CD4-positive, alpha-beta T cell (primary cell): ENCODE measurements at regions not wholly inside any gene's neighbourhood (a gene's known extent, or its start where the extent isn't known, plus 50 kb on each side); places are given as distances from the start of the nearest gene placed in this dataset.

Experiments
- ATAC-seq: fragments of 200-7000 bp; cut with Tn5 transposase; one replicate; pipeline ENCODE4 v1.10.0; 2022; ENCODE audit warnings: mild to moderate bottlenecking; ENCODE audit not compliant: poor library complexity
- CTCF ChIA-PET: fragments of 350-600 bp; sonication (Branson Sonifier 250); formaldehyde crosslinking; loops from one replicate; lab custom pipeline; 2021; ENCODE audit warnings: antibody characterized with exemption, inconsistent platforms; lab: Charles Lee
- POLR2A ChIA-PET: fragments of 350-600 bp; sonication (Branson Sonifier 250); formaldehyde crosslinking; loops from one replicate; lab custom pipeline; 2021; ENCODE audit warnings: antibody characterized with exemption, inconsistent platforms; lab: Charles Lee
- DNase-seq, 14 experiments: peaks; one replicate each; pipeline ENCODE4 v3.0.0-alpha.2; 2013 to 2020; ENCODE audit warnings: mixed read lengths in 2 of 14
- H3K27ac ChIP-seq, 2 donors: one replicate each; pipeline versions ENCODE4 v1.5.1 to v1.7.0; 2013; ENCODE audit warnings: low read length in 2 of 2, low read depth in 1 of 2, mild to moderate bottlenecking in 1 of 2
- H3K27me3 ChIP-seq, 2 experiments: 1 replicate in 1 of 2; 2 replicates in 1 of 2; pipeline versions ENCODE4 v1.6.1 to v1.7.0; 2013; ENCODE audit warnings: low read length in 2 of 2, control low read depth in 1 of 2, mild to moderate bottlenecking in 1 of 2, moderate library complexity in 1 of 2; ENCODE audit not compliant: insufficient read depth in 2 of 2, control insufficient read depth in 1 of 2
- H3K36me3 ChIP-seq: one replicate; pipeline ENCODE4 v1.6.1; 2013; ENCODE audit warnings: low read length, control low read depth; ENCODE audit not compliant: insufficient read depth
- H3K4me1 ChIP-seq: one replicate; pipeline ENCODE4 v1.6.1; 2013; ENCODE audit warnings: low read length, control low read depth; ENCODE audit not compliant: insufficient read depth
- H3K4me3 ChIP-seq: one replicate; pipeline ENCODE4 v1.5.1; 2013; ENCODE audit warnings: mild to moderate bottlenecking, low read length, moderate library complexity
- H3K9me3 ChIP-seq, 2 experiments: 1 replicate in 1 of 2; 2 replicates in 1 of 2; pipeline versions ENCODE4 v1.6.1 to v1.7.0; 2013; ENCODE audit warnings: low read length in 2 of 2, mild to moderate bottlenecking in 2 of 2, control low read depth in 1 of 2, moderate library complexity in 1 of 2; ENCODE audit not compliant: control insufficient read depth in 1 of 2, insufficient read depth in 1 of 2
- H3K27ac Mint-ChIP-seq: one replicate; pipeline ENCODE4 v1.8.0; 2020; ENCODE audit warnings: mixed read lengths
- H3K27me3 Mint-ChIP-seq: one replicate; pipeline ENCODE4 v1.8.0; 2021; ENCODE audit warnings: mixed read lengths
- H3K36me3 Mint-ChIP-seq: one replicate; pipeline ENCODE4 v1.8.0; 2021; ENCODE audit warnings: low read depth, mixed read lengths
- H3K4me1 Mint-ChIP-seq: one replicate; pipeline ENCODE4 v1.8.0; 2021; ENCODE audit warnings: low read depth, mixed read lengths
- H3K4me3 Mint-ChIP-seq: one replicate; pipeline ENCODE4 v1.8.0; 2020; ENCODE audit warnings: mild to moderate bottlenecking, mixed read lengths
- H3K9me3 Mint-ChIP-seq: one replicate; pipeline ENCODE4 v1.8.0; 2020; ENCODE audit warnings: mixed read lengths
- intact Hi-C, 2 experiments: fragments of 100-400 bp; cut with DNase I in 1 of 2; cut with micrococcal nuclease in 1 of 2; formaldehyde crosslinking; loops; one replicate each; pipeline versions ENCODE4 v1.15.1 to v1.9.0; 2023 to 2025; cut with DNase I, micrococcal nuclease
- TF ChIP-seq, protein P1 (sequence below): fragments of 200-600 bp; IDR thresholded peaks from one replicate; pipeline ENCODE4 v1.8.0; 2022; ENCODE audit warnings: antibody characterized with exemption, mild to moderate bottlenecking

DNA sequence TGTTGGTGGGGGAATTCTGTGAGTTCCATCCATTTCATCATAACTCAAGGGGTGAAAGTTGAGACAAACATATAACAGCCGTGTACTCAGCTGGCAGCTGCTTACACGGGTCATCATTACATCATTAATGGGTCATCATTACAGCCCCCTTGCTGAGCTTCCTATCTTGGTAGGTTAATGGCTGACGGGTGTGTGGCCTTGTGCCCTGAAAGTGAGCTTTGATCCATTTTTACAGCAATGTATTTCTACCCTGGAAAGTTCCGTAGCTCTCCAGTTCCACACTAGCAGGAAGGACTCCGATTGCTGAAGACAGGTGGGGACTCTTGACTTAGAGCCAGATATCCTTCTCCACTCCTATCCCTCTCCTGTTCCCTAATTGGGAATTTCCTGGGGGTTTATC lies 105.2 kb upstream of the DLX2 start:
- H3K27ac ChIP-seq: no peak overlapping the region

DNA sequence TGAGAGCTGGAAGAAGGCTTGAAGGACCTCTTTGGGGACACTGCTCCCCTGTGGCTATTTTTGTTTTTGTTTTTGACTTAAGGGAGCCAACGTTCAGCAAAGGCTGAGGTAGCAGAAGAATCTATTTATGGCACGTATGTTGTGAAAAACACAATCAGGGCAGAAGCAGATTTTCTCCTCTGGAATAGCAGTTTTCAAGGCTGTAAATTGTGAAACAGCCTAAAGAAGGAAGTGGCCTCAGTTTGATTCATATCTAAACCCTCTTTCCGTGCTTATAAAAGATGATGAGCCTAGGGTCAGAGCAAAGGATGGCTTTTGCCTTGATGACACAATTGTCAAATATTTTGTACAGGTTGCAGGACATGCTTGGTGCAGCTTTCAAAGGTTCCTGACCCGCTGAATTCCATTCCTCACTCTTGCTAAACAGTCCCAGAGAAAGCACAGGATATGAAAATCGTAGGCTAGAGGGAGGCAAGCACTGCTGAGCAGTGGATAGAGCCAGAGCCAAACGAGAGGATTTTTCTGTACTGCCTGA lies 106.2 kb upstream of the DLX2 start:
- Histone ChIP-seq H3K4me1 (peaks cover 3% of the 10 kb centered on the region), H3K36me3 (no peaks in the 10 kb centered on the region), H3K27me3 (no peaks in the 10 kb centered on the region), H3K9me3 (no peaks in the 10 kb centered on the region), H3K4me3 (no peak overlapping the region), H3K27ac (no peak overlapping the region)
- Mint-ChIP-seq H3K36me3 (no peaks in the 10 kb centered on the region), H3K27ac (no peak overlapping the region), H3K9me3 (no peaks in the 10 kb centered on the region), H3K4me1 (peaks cover 18% of the 10 kb centered on the region), H3K27me3 (peaks cover 4% of the 10 kb centered on the region), H3K4me3 (no peak overlapping the region)
- POLR2A ChIA-PET: interaction anchor here (0.6 to 1.3 kb wide), 2 partner anchors 14 to 232 kb away, joined by 3 read pairs; no protein-coding TSS in a partner anchor
- intact Hi-C loops: no loop called here
- DNase-seq (no peak), ATAC-seq (no peak)
- CTCF ChIA-PET: no interaction called here
- TF ChIP-seq, protein P1, sequence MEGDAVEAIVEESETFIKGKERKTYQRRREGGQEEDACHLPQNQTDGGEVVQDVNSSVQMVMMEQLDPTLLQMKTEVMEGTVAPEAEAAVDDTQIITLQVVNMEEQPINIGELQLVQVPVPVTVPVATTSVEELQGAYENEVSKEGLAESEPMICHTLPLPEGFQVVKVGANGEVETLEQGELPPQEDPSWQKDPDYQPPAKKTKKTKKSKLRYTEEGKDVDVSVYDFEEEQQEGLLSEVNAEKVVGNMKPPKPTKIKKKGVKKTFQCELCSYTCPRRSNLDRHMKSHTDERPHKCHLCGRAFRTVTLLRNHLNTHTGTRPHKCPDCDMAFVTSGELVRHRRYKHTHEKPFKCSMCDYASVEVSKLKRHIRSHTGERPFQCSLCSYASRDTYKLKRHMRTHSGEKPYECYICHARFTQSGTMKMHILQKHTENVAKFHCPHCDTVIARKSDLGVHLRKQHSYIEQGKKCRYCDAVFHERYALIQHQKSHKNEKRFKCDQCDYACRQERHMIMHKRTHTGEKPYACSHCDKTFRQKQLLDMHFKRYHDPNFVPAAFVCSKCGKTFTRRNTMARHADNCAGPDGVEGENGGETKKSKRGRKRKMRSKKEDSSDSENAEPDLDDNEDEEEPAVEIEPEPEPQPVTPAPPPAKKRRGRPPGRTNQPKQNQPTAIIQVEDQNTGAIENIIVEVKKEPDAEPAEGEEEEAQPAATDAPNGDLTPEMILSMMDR: no peak

More for the DNA sequence above, 105.2 kb upstream of the DLX2 start:
- ATAC-seq (no peak), DNase-seq (no peak)
- no peaks in the 10 kb centered on the region for H3K36me3 Mint-ChIP-seq
- H3K9me3 Mint-ChIP-seq: no peaks in the 10 kb centered on the region
- CTCF ChIA-PET: interaction anchor here (1.3 kb wide), 1 partner anchor 12 kb away, joined by 3 read pairs; no protein-coding TSS in a partner anchor
- POLR2A ChIA-PET: interaction anchor here (1.3 kb wide), 1 partner anchor 233 kb away, joined by 3 read pairs; no protein-coding TSS in a partner anchor
- TF ChIP-seq, protein P1: no peak
- H3K4me1 ChIP-seq: no peaks in the 10 kb centered on the region
- no peaks in the 10 kb centered on the region for H3K9me3 ChIP-seq
- no peak overlapping the region for H3K27ac Mint-ChIP-seq
- peaks cover 4% of the 10 kb centered on the region for H3K27me3 Mint-ChIP-seq
- intact Hi-C loops: no loop called here
- H3K4me3 Mint-ChIP-seq: no peak overlapping the region
- no peaks in the 10 kb centered on the region for H3K36me3 ChIP-seq
- peaks cover 8% of the 10 kb centered on the region for H3K4me1 Mint-ChIP-seq
- no peaks in the 10 kb centered on the region for H3K27me3 ChIP-seq
- H3K4me3 ChIP-seq: no peak overlapping the region

DNA sequence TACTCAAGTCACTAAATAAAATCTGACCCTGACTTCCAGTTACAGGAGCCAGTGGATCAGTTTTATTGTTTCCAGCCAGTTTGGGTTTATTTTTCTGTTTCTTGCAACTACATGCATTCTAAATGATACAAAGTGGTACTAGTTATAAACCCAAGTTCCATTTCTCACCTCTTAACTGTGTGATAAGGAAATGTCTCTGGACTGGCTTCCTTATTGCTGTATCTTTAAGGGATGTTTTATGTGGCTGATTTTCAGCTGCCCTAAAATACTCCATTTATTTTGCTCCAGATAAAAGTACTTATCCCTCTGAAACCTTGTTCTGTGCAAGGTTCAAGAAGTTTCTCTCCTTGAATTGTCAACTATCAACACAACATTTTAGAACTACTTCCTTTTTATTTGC lies 107.9 kb upstream of the DLX2 start:
- Histone ChIP-seq H3K4me3 (no peak overlapping the region), H3K9me3 (no peaks in the 10 kb centered on the region), H3K27ac (no peak overlapping the region), H3K27me3 (no peaks in the 10 kb centered on the region), H3K4me1 (peaks cover 3% of the 10 kb centered on the region), H3K36me3 (no peaks in the 10 kb centered on the region)
- H3K27ac Mint-ChIP-seq: no peak overlapping the region
- H3K4me1 Mint-ChIP-seq: peaks cover 21% of the 10 kb centered on the region
- intact Hi-C loops: no loop called here
- TF ChIP-seq, protein P1: no peak
- no peaks in the 10 kb centered on the region for H3K27me3 Mint-ChIP-seq
- no peaks in the 10 kb centered on the region for H3K9me3 Mint-ChIP-seq
- ChIA-PET CTCF (no interaction called here), POLR2A (no interaction called here)
- no peak overlapping the region for H3K4me3 Mint-ChIP-seq
- no peak for ATAC-seq
- no peaks in the 10 kb centered on the region for H3K36me3 Mint-ChIP-seq
- DNase-seq: no peak
